ENCODE measurements at regions not wholly inside any gene's neighbourhood (a gene's known extent, or its start where the extent isn't known, plus 50 kb on each side); places are given as distances from the start of the nearest gene placed in this dataset.

- no peak for TF ChIP-seq CTCF (IDR thresholded peaks at IDR 0.05; ENCODE audit: low read depth, low read length)
- no peak overlapping the region for H3K27ac ChIP-seq
- H3K36me3 ChIP-seq: no peaks in the 10 kb centered on the region
- no peak for DNase-seq
- no peaks in the 10 kb centered on the region for H3K27me3 ChIP-seq (ENCODE audit: insufficient read depth, low read depth, severe bottlenecking)
- no peaks in the 10 kb centered on the region for H3K9me3 ChIP-seq (ENCODE audit: severe bottlenecking)
- H3K4me3 ChIP-seq (ENCODE audit: low read depth, low read length): no peak overlapping the region
Measured at GRCh38 chr2:195590861-195591205, 66.2 kb upstream of the SLC39A10 start.

DNA sequence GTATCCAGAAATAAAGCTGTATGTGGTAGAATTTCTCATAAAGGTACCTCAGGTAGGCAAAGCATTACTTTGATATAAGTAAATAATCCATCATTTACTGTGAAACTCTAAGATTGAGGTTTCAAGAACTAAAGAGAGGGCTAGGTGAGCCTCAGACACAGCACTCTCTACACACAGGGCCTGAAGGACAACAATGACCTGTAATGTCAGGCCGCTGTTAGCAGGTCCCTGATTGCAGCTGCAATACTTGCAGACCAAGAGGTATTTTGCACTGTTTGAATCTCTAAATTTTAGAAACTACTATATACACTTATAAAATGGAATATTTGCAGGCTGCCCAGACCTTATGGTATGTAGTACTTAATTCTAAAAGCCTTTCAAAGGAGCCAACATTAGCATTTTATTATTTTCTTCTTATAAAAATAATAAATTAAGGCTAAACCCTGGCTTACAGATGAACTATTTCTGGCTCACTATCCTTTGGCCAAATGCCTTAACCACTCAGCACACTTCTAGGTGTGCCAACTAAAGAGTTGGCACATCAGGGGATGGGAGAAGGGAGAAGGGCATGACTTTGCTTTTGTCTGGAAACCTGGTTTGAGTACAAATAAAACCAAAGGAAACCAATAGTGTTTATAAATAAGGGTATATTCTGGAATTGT is 66.7 kb upstream of the SLC39A10 start:
- no peak for DNase-seq
- Histone ChIP-seq H3K9me3 (ENCODE audit: severe bottlenecking) (no peaks in the 10 kb centered on the region), H3K4me3 (ENCODE audit: low read depth, low read length) (no peak overlapping the region), H3K36me3 (no peaks in the 10 kb centered on the region), H3K27ac (no peak overlapping the region), H3K27me3 (ENCODE audit: insufficient read depth, low read depth, severe bottlenecking) (no peaks in the 10 kb centered on the region)
- TF ChIP-seq CTCF (IDR thresholded peaks at IDR 0.05; ENCODE audit: low read depth, low read length): no peak

DNA sequence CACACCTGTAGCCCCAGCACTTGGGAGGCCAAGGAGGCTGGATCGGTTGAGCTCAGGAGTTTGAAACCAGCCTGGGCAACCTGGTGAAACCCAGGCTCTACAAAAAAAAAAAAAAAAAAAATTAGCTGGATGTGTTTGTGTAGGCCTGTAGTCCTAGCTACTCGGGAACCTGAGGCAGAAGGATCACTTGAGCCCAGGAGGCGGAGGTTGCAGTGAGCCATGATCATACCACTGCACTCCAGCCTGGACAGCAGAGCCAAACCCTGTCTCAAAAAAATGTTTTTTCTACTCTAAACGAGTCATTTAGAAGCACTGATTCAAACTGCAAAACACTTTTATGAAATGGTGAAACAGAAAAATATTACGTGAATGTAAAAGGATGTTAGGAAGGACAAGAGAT is 69.1 kb upstream of the SLC39A10 start:
- Histone ChIP-seq H3K4me3 (ENCODE audit: low read depth, low read length) (no peak overlapping the region), H3K27ac (no peak overlapping the region)

DNA sequence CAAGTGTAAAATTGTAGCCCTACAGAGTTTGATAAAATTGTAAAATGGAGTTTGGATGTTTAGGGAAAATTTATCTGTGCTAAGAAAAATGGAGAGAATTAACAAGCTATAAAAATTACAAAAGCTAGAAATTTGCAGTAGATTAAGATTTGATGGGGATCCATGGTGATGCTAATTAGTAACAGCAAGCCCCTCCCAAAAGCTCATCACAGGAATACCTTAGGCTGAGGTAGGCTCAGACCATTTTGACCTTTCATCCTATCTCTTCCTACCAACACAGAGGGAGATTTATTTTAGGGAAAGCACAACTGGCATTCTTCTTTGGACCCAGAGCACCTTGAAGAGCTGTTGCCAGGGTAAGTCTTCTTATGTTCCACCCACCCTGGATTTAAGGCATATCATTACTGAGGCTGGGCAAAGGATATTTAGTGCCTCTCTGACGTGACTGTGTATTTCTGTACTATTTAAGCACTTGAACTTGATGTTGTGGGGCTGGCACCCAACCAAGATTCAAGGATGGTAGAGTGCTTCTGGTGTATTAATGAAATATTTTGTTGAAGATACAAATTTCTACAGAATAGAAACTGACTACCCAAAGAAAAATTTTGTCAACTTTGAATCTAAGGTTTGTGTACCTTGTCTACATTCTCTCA is 70.8 kb upstream of the SLC39A10 start:
- Histone ChIP-seq H3K27ac (no peak overlapping the region), H3K27me3 (ENCODE audit: insufficient read depth, low read depth, severe bottlenecking) (no peaks in the 10 kb centered on the region), H3K36me3 (no peaks in the 10 kb centered on the region), H3K4me3 (ENCODE audit: low read depth, low read length) (no peak overlapping the region), H3K9me3 (ENCODE audit: severe bottlenecking) (no peaks in the 10 kb centered on the region)
- DNase-seq: no peak
- no peak for TF ChIP-seq CTCF (IDR thresholded peaks at IDR 0.05; ENCODE audit: low read depth, low read length)

More for the DNA sequence above, 69.1 kb upstream of the SLC39A10 start:
- no peak for DNase-seq
- Histone ChIP-seq H3K9me3 (ENCODE audit: severe bottlenecking) (no peaks in the 10 kb centered on the region), H3K36me3 (no peaks in the 10 kb centered on the region), H3K27me3 (ENCODE audit: insufficient read depth, low read depth, severe bottlenecking) (no peaks in the 10 kb centered on the region)
- TF ChIP-seq CTCF (IDR thresholded peaks at IDR 0.05; ENCODE audit: low read depth, low read length): no peak

GRCh38 chr2:195582188-195582587 is 74.8 kb upstream of the SLC39A10 start:
- no peaks in the 10 kb centered on the region for H3K9me3 ChIP-seq (ENCODE audit: severe bottlenecking)
- no peak for DNase-seq
- no peak overlapping the region for H3K27ac ChIP-seq
- H3K4me3 ChIP-seq (ENCODE audit: low read depth, low read length): no peak overlapping the region
- no peak for TF ChIP-seq CTCF (IDR thresholded peaks at IDR 0.05; ENCODE audit: low read depth, low read length)
- H3K27me3 ChIP-seq (ENCODE audit: insufficient read depth, low read depth, severe bottlenecking): no peaks in the 10 kb centered on the region
- no peaks in the 10 kb centered on the region for H3K36me3 ChIP-seq

Measured in WERI-Rb-1 (cell line).